HCT116 (cell line): ENCODE measurements at regions not wholly inside any gene's neighbourhood (a gene's known extent, or its start where the extent isn't known, plus 50 kb on each side); places are given as distances from the start of the nearest gene placed in this dataset.

Experiments used
- CEBPB ChIP-seq: IDR thresholded peaks from 2 replicates; pipeline ENCODE4 v1.6.1; 2012; ENCODE audit warnings: low read depth
- CTCF ChIP-seq, 3 experiments: fragments of 200-600 bp in 1 of 3; sonication (generic) in 1 of 3; IDR thresholded peaks in 2 of 3; conservative IDR thresholded peaks in 1 of 3; 2 replicates each; pipeline ENCODE4 v1.5.1; 2012 to 2017; ENCODE audit warnings: low read depth in 2 of 3, low read length in 2 of 3, antibody characterized with exemption in 1 of 3, borderline replicate concordance in 1 of 3, control low read depth in 1 of 3, mild to moderate bottlenecking in 1 of 3, mixed read lengths in 1 of 3, mixed run types in 1 of 3, moderate library complexity in 1 of 3; ENCODE audit not compliant: insufficient read depth in 1 of 3
- ELF1 ChIP-seq: IDR thresholded peaks from 2 replicates; pipeline ENCODE4 v1.6.1; 2012; ENCODE audit warnings: low read depth, borderline replicate concordance
- EZH2 ChIP-seq: fragments of 200-600 bp; sonication (generic); IDR thresholded peaks from 2 replicates; pipeline ENCODE4 v1.6.1; 2017; ENCODE audit warnings: antibody characterized with exemption, mixed run types
- EZH2phosphoT487 ChIP-seq: fragments of 200-600 bp; IDR thresholded peaks from 2 replicates; pipeline ENCODE4 v1.6.1; 2018; ENCODE audit warnings: antibody characterized with exemption, borderline replicate concordance
- MAX ChIP-seq: IDR thresholded peaks from 2 replicates; pipeline ENCODE4 v1.6.1; 2012
- POLR2A ChIP-seq: IDR thresholded peaks from 2 replicates; pipeline ENCODE4 v1.7.0; 2011; ENCODE audit warnings: borderline replicate concordance; ENCODE audit not compliant: insufficient read depth, insufficient read length; ENCODE audit errors: extremely low read depth
- POLR2AphosphoS5 ChIP-seq: IDR thresholded peaks from 2 replicates; pipeline ENCODE4 v1.6.1; 2011; ENCODE audit warnings: mild to moderate bottlenecking, low read depth, low read length, moderate library complexity
- RAD21 ChIP-seq: IDR thresholded peaks from 2 replicates; pipeline ENCODE4 v1.6.1; 2012; ENCODE audit warnings: low read depth, mild to moderate bottlenecking
- REST ChIP-seq: IDR thresholded peaks from 2 replicates; pipeline ENCODE4 v1.6.1; 2012; ENCODE audit warnings: low read depth
- SRF ChIP-seq: IDR thresholded peaks from 2 replicates; pipeline ENCODE4 v1.6.1; 2012; ENCODE audit warnings: low read depth
- ZFX ChIP-seq: fragments of 450-650 bp; IDR thresholded peaks from 2 replicates; pipeline ENCODE4 v1.6.1; 2017
- ZNF274 ChIP-seq: fragments of 200-500 bp; sonication (Bioruptor generic); IDR thresholded peaks from 2 replicates; pipeline ENCODE4 v1.6.1; 2014; ENCODE audit warnings: mild to moderate bottlenecking, low read depth, low read length, inconsistent platforms

GRCh38 chr2:144091622-144092021 lies 428.3 kb downstream of the ZEB2 start:
- TF ChIP-seq POLR2A (no peak), CTCF (IDR thresholded peaks at IDR 0.05 in 2 of 3, conservative IDR thresholded peaks at IDR 0.05 in 1 of 3; ENCODE audit: borderline replicate concordance in 1 of 3, insufficient read depth in 1 of 3, low read depth in 2 of 3, low read length in 2 of 3) (no peak), REST (no peak), ZFX (no peak), EZH2 (no peak), POLR2AphosphoS5 (no peak), ZNF274 (no peak), SRF (no peak), RAD21 (no peak), EZH2phosphoT487 (no peak), MAX (no peak), ELF1 (no peak), CEBPB (no peak)
